ENCODE measurements at regions not wholly inside any gene's neighbourhood (a gene's known extent, or its start where the extent isn't known, plus 50 kb on each side); places are given as distances from the start of the nearest gene placed in this dataset.

DNA sequence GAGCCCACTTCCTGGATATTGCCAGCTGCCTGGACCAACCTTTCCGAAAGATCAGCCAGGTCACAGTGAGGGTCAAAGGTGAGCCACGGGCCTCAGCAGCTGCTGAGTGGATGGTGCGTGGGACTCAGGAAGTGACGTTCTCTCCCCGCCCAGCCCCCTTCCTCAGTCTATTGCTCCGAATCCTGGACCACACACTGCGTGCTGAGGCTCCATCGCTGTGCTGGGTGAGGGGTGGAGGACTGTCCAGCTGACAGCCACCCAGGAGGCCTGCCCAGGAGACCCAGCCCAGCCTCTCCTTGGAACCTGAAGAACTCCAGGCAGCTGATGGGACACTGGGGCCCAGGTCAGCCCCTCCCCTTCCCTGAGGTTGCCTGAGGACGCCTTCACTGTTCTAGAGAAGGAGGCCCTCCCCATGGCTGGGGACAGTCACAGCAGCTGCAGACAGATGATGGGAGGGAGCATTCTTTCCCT, 94.4 kb upstream of the CD93 start (continued):
- TF ChIP-seq NR2C2 (CRISPR knock-in tag; IDR thresholded peaks at IDR 0.05): 0 out of 2 replicates have a peak, but pooled peaks have one; percentile 16
- peak; percentile 89 for TF ChIP-seq NR2C2 (tag; IDR thresholded peaks at IDR 0.05)
- peak; percentile 66 for TF ChIP-seq CREM (IDR thresholded peaks at IDR 0.05; ENCODE audit: low read depth)
- TF ChIP-seq, protein P1, sequence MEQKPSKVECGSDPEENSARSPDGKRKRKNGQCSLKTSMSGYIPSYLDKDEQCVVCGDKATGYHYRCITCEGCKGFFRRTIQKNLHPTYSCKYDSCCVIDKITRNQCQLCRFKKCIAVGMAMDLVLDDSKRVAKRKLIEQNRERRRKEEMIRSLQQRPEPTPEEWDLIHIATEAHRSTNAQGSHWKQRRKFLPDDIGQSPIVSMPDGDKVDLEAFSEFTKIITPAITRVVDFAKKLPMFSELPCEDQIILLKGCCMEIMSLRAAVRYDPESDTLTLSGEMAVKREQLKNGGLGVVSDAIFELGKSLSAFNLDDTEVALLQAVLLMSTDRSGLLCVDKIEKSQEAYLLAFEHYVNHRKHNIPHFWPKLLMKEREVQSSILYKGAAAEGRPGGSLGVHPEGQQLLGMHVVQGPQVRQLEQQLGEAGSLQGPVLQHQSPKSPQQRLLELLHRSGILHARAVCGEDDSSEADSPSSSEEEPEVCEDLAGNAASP (IDR thresholded peaks at IDR 0.05): peak; percentile 91
- no peak for TF ChIP-seq BACH1 (tag; IDR thresholded peaks at IDR 0.05)
- TF ChIP-seq SMARCA5 (IDR thresholded peaks at IDR 0.05): no peak
- peak; percentile 17; the same call in 1 of the 2 replicates for TF ChIP-seq ZKSCAN1 (IDR thresholded peaks at IDR 0.05; ENCODE audit: low read depth, low read length)
- TF ChIP-seq, protein P2, sequence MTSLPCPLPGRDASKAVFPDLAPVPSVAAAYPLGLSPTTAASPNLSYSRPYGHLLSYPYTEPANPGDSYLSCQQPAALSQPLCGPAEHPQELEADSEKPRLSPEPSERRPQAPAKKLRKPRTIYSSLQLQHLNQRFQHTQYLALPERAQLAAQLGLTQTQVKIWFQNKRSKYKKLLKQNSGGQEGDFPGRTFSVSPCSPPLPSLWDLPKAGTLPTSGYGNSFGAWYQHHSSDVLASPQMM (CRISPR knock-in tag; IDR thresholded peaks at IDR 0.05): no peak
- no peak for TF ChIP-seq SRSF3 (IDR thresholded peaks at IDR 0.05; ENCODE audit: insufficient read depth, low read length)
- TF ChIP-seq TCFL5 (CRISPR knock-in tag; conservative IDR thresholded peaks at IDR 0.05): no peak
- TF ChIP-seq ZNF584 (CRISPR knock-in tag; IDR thresholded peaks at IDR 0.05; ENCODE audit: low read depth): no peak
- no peak for TF ChIP-seq MIER1 (IDR thresholded peaks at IDR 0.05; ENCODE audit: low read depth)
- TF ChIP-seq FOXJ2 (tag; IDR thresholded peaks at IDR 0.05): no peak
- no peak for TF ChIP-seq SIN3A (IDR thresholded peaks at IDR 0.05; ENCODE audit: borderline replicate concordance in 2 of 2, control insufficient read depth in 1 of 2, low read depth in 2 of 2, low read length in 2 of 2)
